ENCODE measurements at regions not wholly inside any gene's neighbourhood (a gene's known extent, or its start where the extent isn't known, plus 50 kb on each side); places are given as distances from the start of the nearest gene placed in this dataset.
A peak's percentile ranks its signal among the peaks of the same experiment; 100 is the strongest.

DNA sequence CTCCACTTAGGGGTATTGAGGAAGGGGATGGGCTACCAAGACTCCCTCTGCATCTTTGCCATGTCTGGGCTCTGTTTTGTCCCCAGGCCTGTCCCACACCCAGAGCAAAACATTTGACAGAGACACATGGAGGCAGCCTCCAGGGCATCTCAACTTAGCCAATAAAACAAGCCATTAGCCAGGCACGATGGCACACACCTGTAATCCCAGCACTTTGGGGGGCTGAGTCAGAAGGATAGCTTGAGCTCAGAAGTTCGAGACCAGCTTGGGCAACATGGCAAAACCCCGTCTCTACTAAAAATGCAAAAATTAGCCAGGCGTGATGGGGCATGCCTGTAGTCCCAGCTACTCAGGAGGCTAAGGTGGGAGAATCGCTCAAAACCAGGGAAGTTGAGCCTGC is 120.3 kb upstream of the IPO9 start:
- DNase-seq (ENCODE audit: low read depth in 2 of 2): no peak

DNA sequence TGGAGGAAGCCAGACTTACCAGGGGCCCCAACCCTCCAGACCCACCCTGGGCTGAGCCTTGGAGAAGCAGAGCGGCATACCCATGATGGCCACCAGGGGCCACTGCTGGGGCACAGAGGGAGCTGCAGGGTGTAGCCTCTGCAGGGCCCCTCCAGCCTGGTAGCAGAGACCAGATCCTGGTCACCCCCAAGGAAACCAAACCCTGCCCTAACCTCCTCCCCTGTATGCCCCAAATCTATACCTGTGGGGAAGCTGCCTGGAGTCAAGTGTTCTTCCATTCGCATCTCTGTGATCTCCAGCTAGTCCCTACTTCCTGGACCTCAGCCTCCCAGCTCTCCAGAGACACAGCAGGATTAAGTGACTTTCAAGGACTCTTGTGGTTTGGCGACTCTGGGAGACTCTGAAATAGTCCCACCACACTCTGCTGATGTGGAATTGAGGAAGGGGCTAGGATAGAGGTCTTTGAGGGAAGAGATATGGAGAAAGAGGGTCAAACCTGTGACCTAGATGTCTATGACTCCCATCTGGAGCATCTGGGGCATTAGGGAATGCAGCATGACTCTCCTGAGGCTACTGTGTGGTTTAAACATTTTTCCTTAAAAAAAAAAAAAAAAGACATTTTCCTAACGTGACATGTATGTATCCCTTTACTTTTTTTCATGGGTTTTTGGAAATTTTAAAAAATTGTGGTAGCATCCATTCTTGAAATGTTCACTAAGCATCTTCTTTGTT is 119.2 kb upstream of the IPO9 start:
- peak; percentile 5 to 19 for DNase-seq (ENCODE audit: low read depth in 2 of 2)

- no peak for DNase-seq (ENCODE audit: low read depth in 2 of 2)
Measured at GRCh38 chr1:201710632-201711597, 118.0 kb upstream of the IPO9 start.

- DNase-seq (ENCODE audit: low read depth in 2 of 2): no peak
Measured at GRCh38 chr1:201711811-201712210, 117.1 kb upstream of the IPO9 start.

GRCh38 chr1:201712387-201713085 is 116.4 kb upstream of the IPO9 start:
- DNase-seq (ENCODE audit: low read depth in 2 of 2): no peak

DNA sequence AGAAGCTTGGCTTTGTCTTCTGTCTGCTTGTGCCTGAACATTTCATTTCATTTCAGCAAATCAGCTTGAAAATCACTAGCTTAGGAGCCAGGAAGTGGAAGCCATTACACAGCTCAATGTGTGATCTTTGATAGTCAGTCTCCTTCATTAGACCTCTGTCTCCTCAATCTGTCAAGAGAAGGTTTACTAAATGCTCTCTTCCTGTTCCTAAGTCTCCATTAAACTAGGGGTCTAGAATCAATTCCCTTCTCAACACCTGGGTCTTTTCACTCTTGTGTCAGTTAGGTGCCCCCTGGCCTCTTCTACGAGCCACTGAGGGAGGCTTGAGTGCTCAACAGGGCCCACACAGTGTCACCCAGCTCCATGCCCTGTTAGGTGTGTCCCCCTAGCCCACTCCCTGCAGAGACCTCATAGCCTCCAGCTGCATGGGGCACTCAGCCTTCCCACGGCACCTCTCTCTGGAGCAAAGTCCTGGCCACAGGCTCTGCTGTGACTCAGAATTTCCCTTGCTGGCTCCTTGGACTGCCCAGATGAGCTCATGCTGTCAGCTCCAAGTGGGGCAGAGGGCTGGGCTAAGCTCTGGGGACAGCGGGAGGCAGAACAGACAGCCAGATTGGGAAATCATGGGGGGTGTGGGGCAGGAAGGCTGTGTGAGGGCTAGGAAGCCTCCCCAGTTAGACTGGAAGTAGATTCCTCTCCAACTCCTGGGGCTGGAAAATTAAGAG is 115.7 kb upstream of the IPO9 start:
- no peak for DNase-seq (ENCODE audit: low read depth in 2 of 2)

GRCh38 chr1:201714542-201715329 is 114.2 kb upstream of the IPO9 start:
- no peak for DNase-seq (ENCODE audit: low read depth in 2 of 2)

DNA sequence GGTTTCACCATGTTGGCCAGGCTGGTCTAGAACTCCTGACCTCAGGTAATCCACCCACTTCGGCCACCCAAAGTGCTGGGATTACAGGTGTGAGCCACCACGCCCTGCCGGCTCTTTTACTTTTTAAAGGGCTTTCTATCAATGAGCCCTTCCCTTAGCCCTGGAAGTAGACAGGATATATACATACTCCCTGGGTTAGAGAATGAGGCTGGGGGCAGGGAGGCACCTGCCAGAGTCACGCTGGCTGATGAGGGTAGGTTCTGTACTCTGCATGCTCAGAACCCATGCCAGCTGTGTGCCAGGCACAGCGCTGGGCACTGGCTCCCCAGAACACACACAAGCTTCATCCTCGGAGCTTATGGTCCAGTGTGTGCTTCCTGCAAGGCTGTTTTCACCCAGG is 113.6 kb upstream of the IPO9 start:
- no peak for DNase-seq (ENCODE audit: low read depth in 2 of 2)

- no peak for DNase-seq (ENCODE audit: low read depth in 2 of 2)
Measured at GRCh38 chr1:201715801-201716741, 112.9 kb upstream of the IPO9 start.

DNA sequence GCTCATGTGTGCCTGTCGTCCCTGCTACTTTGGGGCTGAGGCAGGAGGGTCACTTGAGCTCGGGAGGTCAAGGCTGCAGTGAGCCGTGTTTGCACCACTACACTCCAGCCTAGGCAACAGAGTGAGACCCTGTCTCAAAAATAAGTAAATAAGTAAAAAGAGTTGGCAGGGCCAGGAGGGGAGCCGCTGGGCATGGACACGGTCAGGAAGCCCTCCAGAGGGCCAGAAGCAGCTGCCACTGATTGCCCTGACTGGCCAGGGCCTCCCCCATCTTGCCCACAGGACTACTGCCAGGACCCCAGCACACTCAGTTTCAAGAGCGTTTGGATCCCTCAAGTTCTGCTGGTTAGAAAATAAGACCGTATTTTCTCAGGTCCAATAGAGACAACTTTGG is 112.2 kb upstream of the IPO9 start:
- no peak for DNase-seq (ENCODE audit: low read depth in 2 of 2)

- DNase-seq (ENCODE audit: low read depth in 2 of 2): no peak
Measured at GRCh38 chr1:201717286-201717685, 111.7 kb upstream of the IPO9 start.

DNA sequence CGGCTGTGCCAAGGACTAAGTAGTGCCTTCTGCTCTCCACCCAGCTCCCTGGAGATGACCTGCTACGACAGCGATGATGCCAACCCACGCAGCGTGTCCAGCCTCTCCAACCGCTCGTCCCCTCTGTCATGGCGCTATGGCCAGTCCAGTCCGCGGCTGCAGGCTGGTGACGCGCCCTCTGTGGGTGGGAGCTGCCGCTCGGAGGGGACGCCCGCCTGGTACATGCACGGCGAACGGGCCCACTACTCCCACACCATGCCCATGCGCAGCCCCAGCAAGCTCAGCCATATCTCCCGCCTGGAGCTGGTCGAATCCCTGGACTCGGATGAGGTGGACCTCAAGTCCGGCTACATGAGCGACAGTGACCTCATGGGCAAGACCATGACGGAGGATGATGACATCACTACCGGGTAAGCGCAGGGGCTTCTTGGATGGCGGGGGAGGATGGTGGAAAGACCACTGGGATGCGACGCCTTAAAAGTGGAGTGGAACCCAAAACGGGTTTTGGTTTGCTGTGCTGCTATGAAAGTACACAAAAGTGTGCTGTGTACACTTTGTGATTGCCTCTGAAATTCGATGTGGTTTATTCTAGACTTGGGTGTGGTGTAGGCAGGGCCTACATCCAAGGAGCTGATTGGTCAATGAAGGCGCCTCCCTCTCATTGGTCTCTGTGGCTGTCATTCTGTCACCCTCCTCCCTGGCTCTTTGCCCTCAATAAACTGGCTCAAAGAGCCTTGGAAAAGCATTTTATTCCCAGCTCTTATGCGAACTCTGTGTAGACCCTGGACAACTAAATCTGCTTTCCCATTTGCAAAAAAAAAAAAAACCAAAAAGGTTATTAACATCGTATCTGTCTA is 110.4 kb upstream of the IPO9 start:
- no peak for DNase-seq (ENCODE audit: low read depth in 2 of 2)

GRCh38 chr1:201719812-201720521 is 109.0 kb upstream of the IPO9 start:
- no peak for DNase-seq (ENCODE audit: low read depth in 2 of 2)

DNA sequence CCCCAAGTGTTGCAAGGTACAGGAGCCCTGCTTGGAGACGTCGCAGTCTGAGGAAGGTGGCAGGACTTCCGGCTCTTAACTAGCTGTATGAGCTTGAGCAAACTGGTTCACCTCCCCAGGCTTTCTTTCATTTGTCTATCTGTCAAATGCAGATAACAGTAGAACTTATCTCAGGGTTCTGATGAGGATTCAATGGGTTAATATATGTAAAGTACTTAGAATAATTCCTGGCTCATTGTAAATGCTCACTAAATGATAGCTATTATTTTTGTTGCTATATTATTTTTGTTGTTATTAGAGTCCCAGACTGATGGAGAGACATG is 108.5 kb upstream of the IPO9 start:
- DNase-seq (ENCODE audit: low read depth in 2 of 2): no peak

DNA sequence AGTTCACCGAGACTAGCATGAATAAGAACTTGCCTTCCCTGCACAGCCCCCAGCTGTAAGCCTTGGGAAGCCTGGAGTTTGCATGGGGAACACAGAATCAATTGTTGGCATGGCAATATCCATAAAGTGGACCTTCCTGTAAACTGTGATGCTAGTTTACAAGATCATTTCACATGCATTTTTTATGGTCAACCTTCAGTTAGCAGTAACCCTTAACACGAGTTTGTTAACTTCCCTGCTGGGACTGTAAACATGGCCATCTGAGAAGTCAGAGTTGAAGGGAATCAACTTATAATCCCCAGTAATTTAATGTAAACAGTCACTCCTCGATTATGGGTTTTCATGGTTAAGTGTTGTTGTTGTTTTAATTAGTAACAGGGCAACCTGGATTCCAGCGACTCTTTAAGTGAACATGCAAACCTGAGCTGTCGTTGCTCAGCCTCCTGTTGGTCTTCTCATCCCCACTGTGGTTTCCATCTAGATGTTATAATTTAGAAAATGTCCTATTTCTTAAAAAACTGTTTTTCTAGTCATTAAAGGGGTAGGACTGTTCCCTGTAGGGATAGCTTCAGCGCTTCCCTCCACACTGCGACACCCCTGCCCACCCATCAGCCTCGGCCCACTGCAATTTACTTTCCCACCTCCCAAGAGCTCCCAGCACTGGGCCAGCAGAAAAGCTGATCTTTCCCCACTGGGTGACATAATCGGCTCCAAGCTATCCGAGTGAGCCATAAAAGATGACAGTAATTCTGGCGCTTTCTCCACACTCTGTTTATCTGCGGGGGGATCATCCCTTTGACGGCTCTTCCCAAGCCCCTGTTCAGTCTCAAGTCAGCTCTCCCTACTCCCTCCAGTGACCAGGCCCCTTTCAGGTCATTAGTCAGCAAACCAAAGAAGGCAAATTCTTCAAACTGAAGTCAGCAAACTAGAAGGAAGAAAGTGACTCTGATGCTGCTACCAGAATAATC is 107.6 kb upstream of the IPO9 start:
- no peak for DNase-seq (ENCODE audit: low read depth in 2 of 2)

- no peak for DNase-seq (ENCODE audit: low read depth in 2 of 2)
Measured at GRCh38 chr1:201724039-201724765, 104.8 kb upstream of the IPO9 start.

DNA sequence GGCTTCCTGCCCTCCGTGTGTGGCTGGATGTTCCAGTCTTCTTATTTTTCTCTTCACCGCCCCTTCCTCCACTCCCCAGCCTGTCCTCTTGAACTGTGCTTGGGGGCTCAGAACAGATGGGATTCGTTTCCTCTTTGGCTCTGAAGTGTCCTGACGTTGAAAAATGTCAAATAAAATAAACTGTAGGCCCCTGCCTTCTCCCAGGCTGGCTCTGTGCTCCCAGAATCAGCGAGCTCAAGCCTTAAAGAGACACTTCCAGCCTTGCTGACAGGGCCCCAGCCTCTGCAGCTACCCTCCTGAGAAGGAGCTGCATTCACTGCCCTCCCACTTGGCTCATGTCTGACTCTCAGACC is 104.2 kb upstream of the IPO9 start:
- DNase-seq (ENCODE audit: low read depth in 2 of 2): no peak
